Heart right ventricle (tissue), 16 donors: ENCODE measurements at regions not wholly inside any gene's neighbourhood (a gene's known extent, or its start where the extent isn't known, plus 50 kb on each side); places are given as distances from the start of the nearest gene placed in this dataset.

ENCODE experiments used
- ATAC-seq, 8 donors: fragments of 200-7000 bp; cut with Tn5 transposase; one replicate each; pipeline ENCODE4 v1.9.1; 2020; ENCODE audit warnings: mild to moderate bottlenecking in 8 of 8, moderate library complexity in 8 of 8, moderate number of reproducible peaks in 1 of 8
- DNase-seq, 2 donors: peaks; one replicate each; pipeline ENCODE4 v3.0.0-alpha.2; 2020
- H3K27ac ChIP-seq, 10 donors: fragments of 200-600 bp; sonication (generic) in 2 of 10; one replicate each; pipeline versions ENCODE4 v1.5.0 to v1.8.0; 2020 to 2022; ENCODE audit warnings: mild to moderate bottlenecking in 3 of 10
- H3K27me3 ChIP-seq, 7 donors: fragments of 200-600 bp; one replicate each; pipeline ENCODE4 v1.8.0; 2021 to 2022; ENCODE audit warnings: mild to moderate bottlenecking in 2 of 7
- H3K36me3 ChIP-seq, 9 donors: fragments of 200-600 bp; sonication (generic) in 1 of 9; one replicate each; pipeline versions ENCODE4 v1.5.0 to v1.8.0; 2020 to 2022; ENCODE audit warnings: mild to moderate bottlenecking in 2 of 9
- H3K4me1 ChIP-seq, 9 donors: fragments of 200-600 bp; sonication (generic) in 1 of 9; one replicate each; pipeline versions ENCODE4 v1.5.0 to v1.8.0; 2020 to 2022; ENCODE audit warnings: mild to moderate bottlenecking in 4 of 9
- H3K4me3 ChIP-seq, 10 donors: fragments of 200-600 bp; sonication (generic) in 2 of 10; one replicate each; pipeline versions ENCODE4 v1.5.0 to v1.8.0; 2020 to 2022; ENCODE audit warnings: mild to moderate bottlenecking in 7 of 10, moderate library complexity in 2 of 10
- H3K9me3 ChIP-seq, 11 donors: fragments of 200-600 bp in 10 of 11; sonication (generic) in 2 of 11; one replicate each; pipeline versions ENCODE4 v1.5.0 to v1.8.0; 2013 to 2022; ENCODE audit warnings: mild to moderate bottlenecking in 2 of 11, control low read depth in 1 of 11, moderate library complexity in 1 of 11
- WGBS, 2 donors: extraction: QIAGEN DNeasy Blood & Tissue Kit; methylation state at CpG; one replicate each; pipeline ENCODE4 v1.1.7; 2013; ENCODE audit warnings: inconsistent platforms in 1 of 2; 5-methylcytosine and 5-hydroxymethylcytosine counted together
- intact Hi-C, 10 donors: fragments of 100-400 bp; cut with DNase I; formaldehyde crosslinking; loops; one replicate each; pipeline versions ENCODE4 v1.11.1 to v1.14.2; 2022
- TF ChIP-seq, protein P1 (sequence below), 9 donors: fragments of 200-600 bp; sonication (generic) in 2 of 9; IDR thresholded peaks; one replicate each; pipeline versions ENCODE4 v1.5.0 to v1.8.0; 2021 to 2022; ENCODE audit warnings: antibody characterized with exemption in 9 of 9, mild to moderate bottlenecking in 5 of 9, moderate library complexity in 1 of 9
- donor health status: Arrhythmogenic right ventricular cardiomyopathy.
- donor health status: ischemic (EF 13 %, LVEDD 7.1; RV severe dilation, severe dysfunction).
- donor health status: healthy with polysubstance abuse.
- donor health status: DM: no; HTN: yes; CAD: no.
- donor health status: DM: no; HTN: no; CAD: no.
- donor health status: ischemic (EF 25% LVEDD 6.9; RV normal size, moderate dysfunction).
- donor health status: ischemic (EF 25% LVEDD 5.7; RV mildly dilated, moderate dysfunction).
- donor health status: healthy.
- donor health status: DM: yes; HTN: yes; CAD: no.
- donor health status: Ischemic cardiomyopathy.
- donor health status: ischemic (EF 35%, LVEDD 5.7; RV mildly dilated, moderate dysfunction).
- donor health status: nonischemic (EF 11% LVEDD 7.7; RV severe dilation, severe dysfunction).
- donor health status: DM: yes; HTN: yes; CAD: no.
- donor health status: PGD.
- donor health status: ischemic (EF 29% LVEDD 5.4; RV normal size, mild dysfunction).
- donor health status: nonischemic (EF 23%, LVEDD 6.1; RV moderate dilation, normal function).

DNA sequence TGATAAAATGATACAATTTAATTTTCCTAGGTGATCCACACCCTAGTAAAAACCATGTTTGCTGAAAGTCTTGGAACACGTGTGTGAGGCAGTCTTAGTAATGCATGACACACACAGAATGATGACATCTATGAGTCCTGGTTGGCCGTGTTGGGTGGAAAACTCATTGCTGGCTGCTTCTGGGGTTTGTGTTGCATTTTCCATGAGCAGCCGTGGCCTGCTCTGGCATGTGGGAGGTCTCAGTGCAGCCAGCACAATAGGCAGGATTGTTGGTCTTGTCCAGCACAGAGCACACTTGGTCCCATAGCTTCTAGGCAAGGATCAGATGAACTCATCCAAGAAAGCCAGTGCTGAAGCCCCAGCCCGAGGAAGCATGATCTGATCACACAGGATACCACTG, 172.8 kb upstream of the UBE3A start:
- no peaks in the 10 kb centered on the region for H3K9me3 ChIP-seq
- DNase-seq = no peak
- H3K4me3 ChIP-seq = no peak overlapping the region
- intact Hi-C loops = no loop called here
- no peak overlapping the region for H3K27ac ChIP-seq
- TF ChIP-seq, protein P1, sequence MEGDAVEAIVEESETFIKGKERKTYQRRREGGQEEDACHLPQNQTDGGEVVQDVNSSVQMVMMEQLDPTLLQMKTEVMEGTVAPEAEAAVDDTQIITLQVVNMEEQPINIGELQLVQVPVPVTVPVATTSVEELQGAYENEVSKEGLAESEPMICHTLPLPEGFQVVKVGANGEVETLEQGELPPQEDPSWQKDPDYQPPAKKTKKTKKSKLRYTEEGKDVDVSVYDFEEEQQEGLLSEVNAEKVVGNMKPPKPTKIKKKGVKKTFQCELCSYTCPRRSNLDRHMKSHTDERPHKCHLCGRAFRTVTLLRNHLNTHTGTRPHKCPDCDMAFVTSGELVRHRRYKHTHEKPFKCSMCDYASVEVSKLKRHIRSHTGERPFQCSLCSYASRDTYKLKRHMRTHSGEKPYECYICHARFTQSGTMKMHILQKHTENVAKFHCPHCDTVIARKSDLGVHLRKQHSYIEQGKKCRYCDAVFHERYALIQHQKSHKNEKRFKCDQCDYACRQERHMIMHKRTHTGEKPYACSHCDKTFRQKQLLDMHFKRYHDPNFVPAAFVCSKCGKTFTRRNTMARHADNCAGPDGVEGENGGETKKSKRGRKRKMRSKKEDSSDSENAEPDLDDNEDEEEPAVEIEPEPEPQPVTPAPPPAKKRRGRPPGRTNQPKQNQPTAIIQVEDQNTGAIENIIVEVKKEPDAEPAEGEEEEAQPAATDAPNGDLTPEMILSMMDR (IDR thresholded peaks at IDR 0.05) = no peak
- ATAC-seq = peak in 7 of 8 donors; percentile 42 to 82 (median 53)
- no peaks in the 10 kb centered on the region for H3K4me1 ChIP-seq
- no peaks in the 10 kb centered on the region for H3K27me3 ChIP-seq
- H3K36me3 ChIP-seq = no peaks in the 10 kb centered on the region
- WGBS, 2 donors = 50 to 68% methylated on average over 4 of the region's 4 CpGs

DNA sequence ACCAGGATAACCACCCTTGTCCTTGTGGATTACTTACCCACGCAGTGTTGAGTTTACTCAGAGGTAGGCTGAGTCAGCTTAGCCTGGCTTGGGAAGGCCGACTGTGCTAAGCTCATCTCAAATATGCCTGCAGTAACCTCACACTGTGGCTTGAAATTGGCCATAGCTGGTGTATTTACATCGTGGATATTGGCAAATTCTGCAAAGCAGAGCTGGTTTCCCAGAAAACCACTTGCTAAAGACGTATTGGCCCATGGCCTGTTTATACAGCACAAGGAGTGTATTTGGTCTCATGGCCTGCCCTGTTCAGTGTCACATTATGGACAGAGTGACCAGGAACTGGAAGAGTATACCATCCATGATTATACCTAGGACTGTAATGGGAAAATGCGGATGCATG, 170.5 kb upstream of the UBE3A start:
- Histone ChIP-seq H3K27me3 (no peaks in the 10 kb centered on the region), H3K4me1 (no peaks in the 10 kb centered on the region), H3K4me3 (no peak overlapping the region), H3K27ac (no peak overlapping the region), H3K36me3 (no peaks in the 10 kb centered on the region), H3K9me3 (peaks cover 0 to under 1% (median 0%) of the 10 kb centered on the region in 11 donors)
- TF ChIP-seq, protein P1 (IDR thresholded peaks at IDR 0.05) = no peak
- ATAC-seq = no peak
- intact Hi-C loops = no loop called here
- WGBS, 2 donors = 80 to 84% methylated on average over 5 of the region's 5 CpGs
- DNase-seq = no peak

DNA sequence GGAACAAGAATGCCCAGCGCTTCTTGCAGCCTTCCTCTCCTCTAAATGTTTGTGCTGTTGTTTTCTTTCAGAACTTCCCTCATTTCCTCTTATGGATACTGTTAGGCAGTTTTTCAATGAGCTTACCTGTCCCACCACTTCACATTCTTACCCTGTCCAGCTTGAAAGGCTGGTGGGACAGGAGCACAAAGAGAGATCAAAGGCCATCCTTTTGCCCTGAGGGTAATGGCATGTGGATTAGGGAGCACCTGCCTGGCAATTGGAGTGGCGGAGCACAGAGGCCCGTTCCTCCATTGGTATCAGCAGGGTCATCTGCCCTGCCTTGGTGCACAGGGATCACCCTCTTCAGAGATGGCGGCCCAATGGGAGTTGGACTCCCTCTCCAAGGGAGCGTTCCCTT, 170.1 kb upstream of the UBE3A start:
- TF ChIP-seq, protein P1 (IDR thresholded peaks at IDR 0.05) = no peak
- Histone ChIP-seq H3K27ac (no peak overlapping the region), H3K36me3 (no peaks in the 10 kb centered on the region), H3K27me3 (no peaks in the 10 kb centered on the region), H3K4me3 (no peak overlapping the region), H3K4me1 (no peaks in the 10 kb centered on the region), H3K9me3 (peaks cover 0 to 5% (median 0%) of the 10 kb centered on the region in 11 donors)
- ATAC-seq = no peak
- intact Hi-C loops = no loop called here
- DNase-seq = no peak
- WGBS, 2 donors = 90 to 92% methylated on average over 5 of the region's 5 CpGs

DNA sequence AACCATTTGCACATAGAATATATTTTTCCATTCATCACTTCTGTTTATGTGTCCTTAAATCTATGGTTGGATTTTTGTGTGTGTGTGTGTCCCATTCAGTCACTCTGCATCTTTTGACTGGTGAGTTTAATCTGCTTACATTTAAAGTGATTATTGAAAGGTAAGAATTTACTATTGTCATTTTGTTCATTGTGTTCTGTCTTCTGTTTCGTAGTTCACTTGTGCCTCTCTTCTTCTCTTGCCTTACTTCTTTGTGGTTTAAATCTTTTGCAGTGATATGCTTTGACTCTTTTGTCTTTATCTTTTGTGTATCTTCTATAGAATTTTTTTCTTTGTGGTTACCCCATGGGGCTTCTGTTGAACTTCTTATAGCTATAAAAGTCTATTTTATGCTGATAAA, 166.3 kb upstream of the UBE3A start:
- TF ChIP-seq, protein P1 (IDR thresholded peaks at IDR 0.05) = no peak
- H3K4me1 ChIP-seq = no peaks in the 10 kb centered on the region
- ATAC-seq = no peak
- H3K9me3 ChIP-seq = peaks cover 0 to 18% (median 0%) of the 10 kb centered on the region in 11 donors
- no peaks in the 10 kb centered on the region for H3K27me3 ChIP-seq
- H3K4me3 ChIP-seq = no peak overlapping the region
- no peak for DNase-seq
- intact Hi-C loops = no loop called here
- no peak overlapping the region for H3K27ac ChIP-seq
- no peaks in the 10 kb centered on the region for H3K36me3 ChIP-seq
- 94% methylated on average over 1 of the region's 1 CpG for WGBS, 2 donors
